Body of pancreas (tissue), 4 donors: ENCODE measurements at regions not wholly inside any gene's neighbourhood (a gene's known extent, or its start where the extent isn't known, plus 50 kb on each side); places are given as distances from the start of the nearest gene placed in this dataset.

Experiments used
- ATAC-seq: fragments of 150-250 bp; one replicate; pipeline ENCODE4 v1.9.1; 2016
- DNase-seq, 4 donors: peaks; one replicate each; pipeline ENCODE4 v3.0.0-alpha.2; 2019
- H3K27ac ChIP-seq, 4 donors: fragments of 200-600 bp; sonication (generic); 1 replicate in 3 of 4; 2 replicates in 1 of 4; pipeline versions ENCODE4 v1.5.1 to v1.6.1; 2016 to 2019; ENCODE audit warnings: mild to moderate bottlenecking in 1 of 4, mixed read lengths in 1 of 4, moderate library complexity in 1 of 4
- H3K27me3 ChIP-seq, 2 donors: fragments of 200-600 bp; sonication (generic); one replicate each; pipeline ENCODE4 v1.6.0; 2016; ENCODE audit warnings: mild to moderate bottlenecking in 1 of 2
- H3K36me3 ChIP-seq, 2 donors: fragments of 200-600 bp; sonication (generic); replicated peaks in 1 of 2; 2 replicates each; pipeline ENCODE4 v1.5.1; 2016; ENCODE audit warnings: low read depth in 2 of 2; ENCODE audit not compliant: insufficient read depth in 1 of 2
- H3K4me1 ChIP-seq: fragments of 200-600 bp; sonication (generic); one replicate; pipeline ENCODE4 v1.6.0; 2016
- H3K4me3 ChIP-seq, 2 donors: fragments of 200-600 bp; sonication (generic); 1 replicate in 1 of 2; 2 replicates in 1 of 2; pipeline ENCODE4 v1.5.1; 2016 to 2019
- H3K9me3 ChIP-seq, 3 donors: fragments of 200-600 bp; sonication (generic); 1 replicate in 2 of 3; 2 replicates in 1 of 3; pipeline ENCODE4 v1.5.1; 2016
- POLR2A ChIP-seq, 3 donors: fragments of 450-650 bp; IDR thresholded peaks; one replicate each; pipeline ENCODE4 v1.6.1; 2016; ENCODE audit warnings: antibody characterized with exemption in 3 of 3, mild to moderate bottlenecking in 2 of 3
- WGBS, 2 donors: methylation state at CpG; one replicate each; pipeline ENCODE4 v1.1.5; 2017; 5-methylcytosine and 5-hydroxymethylcytosine counted together
- intact Hi-C: fragments of 100-400 bp; cut with DNase I; formaldehyde crosslinking; loops from one replicate; pipeline ENCODE4 v1.15.1; 2023
- TF ChIP-seq, protein P1 (sequence below), 7 experiments: fragments of 450-650 bp in 4 of 7; fragments of 200-600 bp in 3 of 7; sonication (generic) in 3 of 7; IDR thresholded peaks; one replicate each; pipeline ENCODE4 v1.5.1; 2016 to 2019; ENCODE audit warnings: antibody characterized with exemption in 7 of 7

DNA sequence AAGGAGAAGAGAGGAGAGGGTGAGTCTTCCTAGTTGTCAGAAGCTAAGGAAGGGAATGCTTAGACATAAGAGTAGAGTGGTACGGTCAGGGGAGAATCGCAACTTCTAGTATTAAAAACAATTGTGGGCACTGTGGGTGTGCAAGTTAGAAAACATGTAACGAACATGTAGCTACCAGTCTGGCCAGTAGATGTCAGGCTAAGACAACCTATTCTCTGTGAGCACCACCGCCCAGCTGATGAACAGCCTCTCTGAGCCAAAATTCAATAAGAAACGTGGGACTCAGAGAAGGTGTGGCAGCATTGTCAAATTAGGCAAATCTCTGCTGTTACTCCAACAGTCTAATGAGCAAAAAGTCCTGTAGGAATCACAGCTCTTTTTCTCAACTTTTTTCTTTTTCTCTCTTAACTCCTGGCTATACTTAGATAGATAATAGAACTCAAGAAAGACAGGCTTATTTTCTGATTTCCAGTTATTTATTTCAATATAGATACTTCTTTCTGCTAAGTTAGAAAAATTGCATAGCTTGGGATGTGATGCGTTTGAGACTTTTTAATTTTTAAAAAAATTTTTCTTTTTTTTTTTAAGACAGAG lies 186.2 kb downstream of the USP12 start:
- Histone ChIP-seq H3K36me3 (no peaks in the 10 kb centered on the region), H3K27ac (no peak overlapping the region), H3K4me3 (no peak overlapping the region), H3K27me3 (no peaks in the 10 kb centered on the region), H3K9me3 (no peaks in the 10 kb centered on the region), H3K4me1 (peaks cover 26% of the 10 kb centered on the region)
- TF ChIP-seq, protein P1, sequence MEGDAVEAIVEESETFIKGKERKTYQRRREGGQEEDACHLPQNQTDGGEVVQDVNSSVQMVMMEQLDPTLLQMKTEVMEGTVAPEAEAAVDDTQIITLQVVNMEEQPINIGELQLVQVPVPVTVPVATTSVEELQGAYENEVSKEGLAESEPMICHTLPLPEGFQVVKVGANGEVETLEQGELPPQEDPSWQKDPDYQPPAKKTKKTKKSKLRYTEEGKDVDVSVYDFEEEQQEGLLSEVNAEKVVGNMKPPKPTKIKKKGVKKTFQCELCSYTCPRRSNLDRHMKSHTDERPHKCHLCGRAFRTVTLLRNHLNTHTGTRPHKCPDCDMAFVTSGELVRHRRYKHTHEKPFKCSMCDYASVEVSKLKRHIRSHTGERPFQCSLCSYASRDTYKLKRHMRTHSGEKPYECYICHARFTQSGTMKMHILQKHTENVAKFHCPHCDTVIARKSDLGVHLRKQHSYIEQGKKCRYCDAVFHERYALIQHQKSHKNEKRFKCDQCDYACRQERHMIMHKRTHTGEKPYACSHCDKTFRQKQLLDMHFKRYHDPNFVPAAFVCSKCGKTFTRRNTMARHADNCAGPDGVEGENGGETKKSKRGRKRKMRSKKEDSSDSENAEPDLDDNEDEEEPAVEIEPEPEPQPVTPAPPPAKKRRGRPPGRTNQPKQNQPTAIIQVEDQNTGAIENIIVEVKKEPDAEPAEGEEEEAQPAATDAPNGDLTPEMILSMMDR (IDR thresholded peaks at IDR 0.05) = peak; percentile 56 to 92 (median 89)
- TF ChIP-seq POLR2A (IDR thresholded peaks at IDR 0.05) = no peak
- WGBS, 2 donors = 4 to 5% methylated on average over 6 of the region's 6 CpGs
- peak; percentile 83 to 89 (median 84) for DNase-seq
- intact Hi-C loops = loop anchor here (10.0 kb wide), 1 partner anchor 999 kb away; the partner anchor contains the start of gene URAD
- peak; percentile 57 for ATAC-seq

- no peak overlapping the region for H3K27ac ChIP-seq
- no peak for DNase-seq
- WGBS, 2 donors = 78% methylated on average over 4 of the region's 4 CpGs
- ATAC-seq = no peak
- no peak overlapping the region for H3K4me3 ChIP-seq
- no peaks in the 10 kb centered on the region for H3K27me3 ChIP-seq
- H3K36me3 ChIP-seq = no peaks in the 10 kb centered on the region
- no peak for TF ChIP-seq POLR2A (IDR thresholded peaks at IDR 0.05)
- TF ChIP-seq, protein P1 (IDR thresholded peaks at IDR 0.05) = no peak
- H3K9me3 ChIP-seq = no peaks in the 10 kb centered on the region
- peaks cover 26% of the 10 kb centered on the region for H3K4me1 ChIP-seq
- intact Hi-C loops = loop anchor here (10.0 kb wide), 1 partner anchor 1000 kb away; the partner anchor contains the start of gene URAD
Observed at GRCh38 chr13:26984337-26984736, 187.3 kb downstream of the USP12 start.

- H3K9me3 ChIP-seq = no peaks in the 10 kb centered on the region
- no peak for DNase-seq
- no peak for ATAC-seq
- no peaks in the 10 kb centered on the region for H3K36me3 ChIP-seq
- H3K27me3 ChIP-seq = no peaks in the 10 kb centered on the region
- H3K4me1 ChIP-seq = peaks cover 26% of the 10 kb centered on the region
- H3K27ac ChIP-seq = peak overlapping the region; percentile 37 to 88 (median 75)
- no peak overlapping the region for H3K4me3 ChIP-seq
- intact Hi-C loops = loop anchor here (10.0 kb wide), 1 partner anchor 1001 kb away; the partner anchor contains the start of gene URAD
- TF ChIP-seq POLR2A (IDR thresholded peaks at IDR 0.05) = no peak
- TF ChIP-seq, protein P1 (IDR thresholded peaks at IDR 0.05) = no peak
- WGBS, 2 donors = 72 to 77% methylated on average over 12 of the region's 12 CpGs
Observed at GRCh38 chr13:26983543-26984320, 187.9 kb downstream of the USP12 start.

DNA sequence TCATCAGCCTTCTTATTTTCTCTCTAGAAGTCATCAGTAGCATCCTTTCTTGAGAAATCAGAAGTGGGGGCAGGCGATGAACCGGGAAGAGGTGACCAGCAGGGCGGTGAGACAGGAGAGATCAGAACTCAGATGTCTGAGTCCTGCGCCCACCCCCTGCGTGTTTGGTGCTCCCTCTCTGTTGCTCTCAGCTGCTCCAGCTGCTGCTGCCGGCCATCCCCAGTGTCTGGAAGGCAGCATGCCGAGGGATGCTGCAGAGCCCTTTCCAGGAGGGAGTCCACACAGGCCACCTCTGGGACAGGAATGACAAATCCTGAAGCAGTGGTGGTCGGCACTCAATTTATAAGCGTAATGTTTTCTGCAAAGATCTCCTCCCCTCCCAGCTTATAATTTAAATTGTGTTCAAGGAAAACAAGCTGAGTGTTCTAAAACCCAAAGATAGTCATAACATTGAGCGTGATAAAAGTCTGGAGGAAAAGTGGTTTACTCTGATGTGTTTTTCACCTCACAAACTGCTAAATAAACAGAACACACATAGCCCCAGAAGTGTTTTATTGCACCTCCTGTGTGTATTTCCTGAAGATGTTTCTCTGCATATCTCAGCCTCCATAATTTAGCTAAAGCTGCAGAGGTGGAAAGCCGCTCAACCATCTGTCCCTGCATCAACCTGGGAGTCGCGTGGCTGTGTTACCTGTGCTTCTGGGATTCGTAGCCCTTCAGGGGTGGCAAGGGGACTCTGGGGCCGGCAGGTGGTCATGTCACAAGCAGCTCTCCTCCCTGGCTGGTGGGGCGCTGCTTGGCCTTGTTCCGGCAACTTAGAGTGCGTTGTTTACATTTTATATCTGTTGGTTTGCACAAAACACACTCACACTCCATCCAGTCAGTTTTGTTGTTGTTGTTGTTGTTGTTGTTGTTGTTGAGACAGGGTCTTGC lies 191.2 kb downstream of the USP12 start:
- no peak for ATAC-seq
- WGBS, 2 donors = 84 to 87% methylated on average over 18 of the region's 18 CpGs

More for the DNA sequence above, 191.2 kb downstream of the USP12 start:
- no peak for DNase-seq
- Histone ChIP-seq H3K4me1 (peaks cover 26% of the 10 kb centered on the region), H3K27me3 (no peaks in the 10 kb centered on the region), H3K27ac (no peak overlapping the region), H3K36me3 (no peaks in the 10 kb centered on the region), H3K9me3 (no peaks in the 10 kb centered on the region), H3K4me3 (no peak overlapping the region)
- intact Hi-C loops = loop anchor here (10.0 kb wide), 1 partner anchor 1004 kb away; the partner anchor contains the start of gene URAD
- TF ChIP-seq, protein P1 (IDR thresholded peaks at IDR 0.05) = no peak
- TF ChIP-seq POLR2A (IDR thresholded peaks at IDR 0.05) = no peak
